ENCODE measurements at regions not wholly inside any gene's neighbourhood (a gene's known extent, or its start where the extent isn't known, plus 50 kb on each side); places are given as distances from the start of the nearest gene placed in this dataset.
A peak's percentile ranks its signal among the peaks of the same experiment; 100 is the strongest.

- DNase-seq (ENCODE audit: low read depth), result no peak
- no peak overlapping the region for H3K4me3 ChIP-seq (replicated peaks; ENCODE audit: low read depth, low read length)
- no peak for TF ChIP-seq CTCF (IDR thresholded peaks at IDR 0.05; ENCODE audit: low read length, missing control alignments)
Observed at GRCh38 chr10:52437205-52437646, 123.1 kb downstream of the DKK1 start.

GRCh38 chr10:52438119-52438518 lies 124.0 kb downstream of the DKK1 start:
- no peak for TF ChIP-seq CTCF (IDR thresholded peaks at IDR 0.05; ENCODE audit: low read length, missing control alignments)
- no peak for DNase-seq (ENCODE audit: low read depth)
- H3K4me3 ChIP-seq (replicated peaks; ENCODE audit: low read depth, low read length), result no peak overlapping the region

GRCh38 chr10:52440612-52441285 lies 126.7 kb downstream of the DKK1 start:
- DNase-seq (ENCODE audit: low read depth), result no peak
- peak; percentile 11 for TF ChIP-seq CTCF (IDR thresholded peaks at IDR 0.05; ENCODE audit: low read length, missing control alignments)
- no peak overlapping the region for H3K4me3 ChIP-seq (replicated peaks; ENCODE audit: low read depth, low read length)

GRCh38 chr10:52442576-52442975 lies 128.5 kb downstream of the DKK1 start:
- no peak overlapping the region for H3K4me3 ChIP-seq (replicated peaks; ENCODE audit: low read depth, low read length)
- peak; percentile 71 for DNase-seq (ENCODE audit: low read depth)
- no peak for TF ChIP-seq CTCF (IDR thresholded peaks at IDR 0.05; ENCODE audit: low read length, missing control alignments)

- no peak for TF ChIP-seq CTCF (IDR thresholded peaks at IDR 0.05; ENCODE audit: low read length, missing control alignments)
- peak; percentile 96 for DNase-seq (ENCODE audit: low read depth)
- H3K4me3 ChIP-seq (replicated peaks; ENCODE audit: low read depth, low read length), result no peak overlapping the region
Observed at GRCh38 chr10:52443419-52444388, 129.6 kb downstream of the DKK1 start.

- no peak for DNase-seq (ENCODE audit: low read depth)
- TF ChIP-seq CTCF (IDR thresholded peaks at IDR 0.05; ENCODE audit: low read length, missing control alignments), result no peak
- H3K4me3 ChIP-seq (replicated peaks; ENCODE audit: low read depth, low read length), result no peak overlapping the region
Observed at GRCh38 chr10:52446391-52446790, 132.3 kb downstream of the DKK1 start.
